ENCODE measurements at regions not wholly inside any gene's neighbourhood (a gene's known extent, or its start where the extent isn't known, plus 50 kb on each side); places are given as distances from the start of the nearest gene placed in this dataset.

DNA sequence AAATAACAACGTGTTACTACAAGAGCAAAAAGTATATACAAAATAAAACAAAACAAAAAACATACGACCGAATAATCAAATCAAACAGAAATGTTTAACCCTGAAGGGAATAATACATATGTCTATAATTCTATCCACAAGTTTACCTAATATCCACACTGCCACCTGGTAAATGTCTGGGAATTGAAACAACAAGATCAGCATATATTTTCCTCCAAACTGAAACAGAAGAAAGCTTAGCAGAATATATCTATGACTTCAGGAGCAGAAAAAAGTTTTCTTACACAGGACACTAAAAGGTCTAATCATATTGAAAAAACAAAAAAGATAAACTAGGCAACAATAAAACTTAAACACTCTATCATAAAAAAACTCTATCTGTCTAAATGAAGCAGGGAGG, 404.0 kb downstream of the CDH11 start:
- H3K27me3 ChIP-seq (replicated peaks; ENCODE audit: insufficient read depth, low read length) = no peaks in the 10 kb centered on the region
- H3K9me2 ChIP-seq (replicated peaks; ENCODE audit: insufficient read depth, low read length) = no peaks in the 10 kb centered on the region
- H2AFZ ChIP-seq (ENCODE audit: low read length) = no peak overlapping the region
- TF ChIP-seq, protein P1, sequence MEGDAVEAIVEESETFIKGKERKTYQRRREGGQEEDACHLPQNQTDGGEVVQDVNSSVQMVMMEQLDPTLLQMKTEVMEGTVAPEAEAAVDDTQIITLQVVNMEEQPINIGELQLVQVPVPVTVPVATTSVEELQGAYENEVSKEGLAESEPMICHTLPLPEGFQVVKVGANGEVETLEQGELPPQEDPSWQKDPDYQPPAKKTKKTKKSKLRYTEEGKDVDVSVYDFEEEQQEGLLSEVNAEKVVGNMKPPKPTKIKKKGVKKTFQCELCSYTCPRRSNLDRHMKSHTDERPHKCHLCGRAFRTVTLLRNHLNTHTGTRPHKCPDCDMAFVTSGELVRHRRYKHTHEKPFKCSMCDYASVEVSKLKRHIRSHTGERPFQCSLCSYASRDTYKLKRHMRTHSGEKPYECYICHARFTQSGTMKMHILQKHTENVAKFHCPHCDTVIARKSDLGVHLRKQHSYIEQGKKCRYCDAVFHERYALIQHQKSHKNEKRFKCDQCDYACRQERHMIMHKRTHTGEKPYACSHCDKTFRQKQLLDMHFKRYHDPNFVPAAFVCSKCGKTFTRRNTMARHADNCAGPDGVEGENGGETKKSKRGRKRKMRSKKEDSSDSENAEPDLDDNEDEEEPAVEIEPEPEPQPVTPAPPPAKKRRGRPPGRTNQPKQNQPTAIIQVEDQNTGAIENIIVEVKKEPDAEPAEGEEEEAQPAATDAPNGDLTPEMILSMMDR (IDR thresholded peaks at IDR 0.05; ENCODE audit: low read length) = no peak
- TF ChIP-seq EZH2 (optimal IDR thresholded peaks at IDR 0.05; ENCODE audit: low read depth, low read length) (no peak), EZH2phosphoT487 (IDR thresholded peaks at IDR 0.05; ENCODE audit: low read length) (no peak)
- H3K9me3 ChIP-seq (replicated peaks; ENCODE audit: insufficient read depth, low read length) = no peaks in the 10 kb centered on the region
- no peak overlapping the region for H3K27ac ChIP-seq (ENCODE audit: low read length)
- H3K4me2 ChIP-seq (ENCODE audit: low read depth, low read length) = no peak overlapping the region
- H3K4me1 ChIP-seq (ENCODE audit: low read length) = no peaks in the 10 kb centered on the region
- no peaks in the 10 kb centered on the region for H3K36me3 ChIP-seq (replicated peaks; ENCODE audit: insufficient read depth, low read length)
- DNase-seq = no peak
- no peaks in the 10 kb centered on the region for H3F3A ChIP-seq (ENCODE audit: insufficient read depth, low read length)
- no peak overlapping the region for H3K4me3 ChIP-seq (ENCODE audit: low read length)
- H3K9ac ChIP-seq (ENCODE audit: low read length) = no peak overlapping the region
- no peaks in the 10 kb centered on the region for H4K20me1 ChIP-seq (ENCODE audit: insufficient read depth, low read length)
- no peaks in the 10 kb centered on the region for H3K79me2 ChIP-seq (ENCODE audit: low read length)

DNA sequence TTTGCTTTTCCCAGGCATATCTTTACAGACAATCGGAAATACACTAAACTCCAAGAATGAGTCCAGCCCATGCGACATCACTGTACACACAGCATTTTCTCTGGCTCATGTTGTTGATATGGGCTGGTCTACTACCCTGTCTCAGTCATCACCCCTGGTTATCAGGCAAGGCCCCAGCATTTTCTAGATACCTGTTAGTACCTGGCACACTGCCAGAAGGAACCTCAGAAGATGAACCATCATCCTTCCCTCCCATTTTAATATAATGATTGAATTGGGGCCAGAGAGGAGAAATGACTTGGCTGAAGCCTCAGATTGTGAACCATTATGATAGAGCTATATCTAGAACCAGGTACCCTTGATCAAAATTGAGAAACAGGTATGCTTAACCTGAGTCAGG, 406.2 kb downstream of the CDH11 start:
- Histone ChIP-seq H3F3A (ENCODE audit: insufficient read depth, low read length) (no peaks in the 10 kb centered on the region), H3K79me2 (ENCODE audit: low read length) (no peaks in the 10 kb centered on the region), H3K4me2 (ENCODE audit: low read depth, low read length) (no peak overlapping the region), H2AFZ (ENCODE audit: low read length) (no peak overlapping the region), H4K20me1 (ENCODE audit: insufficient read depth, low read length) (no peaks in the 10 kb centered on the region), H3K27me3 (replicated peaks; ENCODE audit: insufficient read depth, low read length) (no peaks in the 10 kb centered on the region), H3K9me3 (replicated peaks; ENCODE audit: insufficient read depth, low read length) (no peaks in the 10 kb centered on the region), H3K9ac (ENCODE audit: low read length) (no peak overlapping the region), H3K4me1 (ENCODE audit: low read length) (no peaks in the 10 kb centered on the region), H3K9me2 (replicated peaks; ENCODE audit: insufficient read depth, low read length) (no peaks in the 10 kb centered on the region), H3K27ac (ENCODE audit: low read length) (no peak overlapping the region), H3K4me3 (ENCODE audit: low read length) (no peak overlapping the region), H3K36me3 (replicated peaks; ENCODE audit: insufficient read depth, low read length) (no peaks in the 10 kb centered on the region)
- no peak for DNase-seq
- TF ChIP-seq, protein P1 (IDR thresholded peaks at IDR 0.05; ENCODE audit: low read length) = no peak
- TF ChIP-seq EZH2 (optimal IDR thresholded peaks at IDR 0.05; ENCODE audit: low read depth, low read length) (no peak), EZH2phosphoT487 (IDR thresholded peaks at IDR 0.05; ENCODE audit: low read length) (no peak)

DNA sequence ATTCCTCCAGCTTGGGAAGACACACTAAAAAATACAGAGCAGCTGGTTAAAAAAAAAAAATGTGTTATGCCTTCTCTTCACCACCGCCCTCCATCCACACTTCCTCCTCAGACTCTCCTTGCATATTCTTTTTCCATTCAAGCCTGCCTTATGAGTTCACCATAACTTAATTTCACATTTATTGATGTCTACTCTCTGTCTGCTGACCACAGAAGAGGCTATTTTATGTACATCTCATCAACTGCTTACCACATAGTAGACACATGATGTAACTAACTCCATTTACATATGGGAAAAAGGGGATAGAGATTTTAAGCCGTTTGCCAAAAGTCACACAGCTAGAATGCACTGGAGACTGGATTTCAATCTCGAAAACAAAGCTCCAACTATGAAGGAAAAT, 409.8 kb downstream of the CDH11 start:
- Histone ChIP-seq H3K27me3 (replicated peaks; ENCODE audit: insufficient read depth, low read length) (no peaks in the 10 kb centered on the region), H3K9me2 (replicated peaks; ENCODE audit: insufficient read depth, low read length) (no peaks in the 10 kb centered on the region), H3K9ac (ENCODE audit: low read length) (no peak overlapping the region), H3K79me2 (ENCODE audit: low read length) (no peaks in the 10 kb centered on the region), H3K4me1 (ENCODE audit: low read length) (no peaks in the 10 kb centered on the region), H3K36me3 (replicated peaks; ENCODE audit: insufficient read depth, low read length) (no peaks in the 10 kb centered on the region), H2AFZ (ENCODE audit: low read length) (no peak overlapping the region), H3K4me2 (ENCODE audit: low read depth, low read length) (no peak overlapping the region), H4K20me1 (ENCODE audit: insufficient read depth, low read length) (no peaks in the 10 kb centered on the region), H3K27ac (ENCODE audit: low read length) (no peak overlapping the region), H3K9me3 (replicated peaks; ENCODE audit: insufficient read depth, low read length) (no peaks in the 10 kb centered on the region), H3F3A (ENCODE audit: insufficient read depth, low read length) (no peaks in the 10 kb centered on the region), H3K4me3 (ENCODE audit: low read length) (no peak overlapping the region)
- no peak for TF ChIP-seq EZH2 (optimal IDR thresholded peaks at IDR 0.05; ENCODE audit: low read depth, low read length)
- TF ChIP-seq, protein P1 (IDR thresholded peaks at IDR 0.05; ENCODE audit: low read length) = no peak
- no peak for TF ChIP-seq EZH2phosphoT487 (IDR thresholded peaks at IDR 0.05; ENCODE audit: low read length)
- no peak for DNase-seq
